Upper lobe of left lung (tissue), 6 donors: ENCODE measurements at regions not wholly inside any gene's neighbourhood (a gene's known extent, or its start where the extent isn't known, plus 50 kb on each side); places are given as distances from the start of the nearest gene placed in this dataset.

ENCODE experiments used
- ATAC-seq, 2 donors: fragments of 200-7000 bp; cut with Tn5 transposase; one replicate each; pipeline ENCODE4 v1.9.1; 2022; ENCODE audit warnings: mild to moderate bottlenecking in 2 of 2, moderate library complexity in 2 of 2; ENCODE audit not compliant: low FRiP score in 2 of 2
- DNase-seq, 2 donors: peaks; one replicate each; pipeline ENCODE4 v3.0.0-alpha.2; 2019 to 2020
- H3K27ac ChIP-seq, 4 donors: fragments of 200-600 bp; sonication (generic); one replicate each; pipeline ENCODE4 v1.5.1; 2016 to 2019
- H3K27me3 ChIP-seq, 4 donors: fragments of 200-600 bp; sonication (generic); one replicate each; pipeline ENCODE4 v1.5.1; 2017 to 2019
- H3K36me3 ChIP-seq, 4 donors: fragments of 200-600 bp; sonication (generic); one replicate each; pipeline ENCODE4 v1.5.1; 2016 to 2019
- H3K4me1 ChIP-seq, 4 donors: fragments of 200-600 bp; sonication (generic); one replicate each; pipeline ENCODE4 v1.5.1; 2018 to 2019
- H3K4me3 ChIP-seq, 4 donors: fragments of 200-600 bp; sonication (generic); one replicate each; pipeline ENCODE4 v1.5.1; 2017 to 2019; ENCODE audit warnings: mild to moderate bottlenecking in 2 of 4, moderate library complexity in 1 of 4
- H3K9me3 ChIP-seq, 4 donors: fragments of 200-600 bp; sonication (generic); one replicate each; pipeline ENCODE4 v1.5.1; 2018 to 2019
- CTCF ChIP-seq, 6 experiments: fragments of 450-650 bp in 4 of 6; fragments of 200-600 bp in 2 of 6; sonication (generic) in 2 of 6; IDR thresholded peaks; one replicate each; pipeline ENCODE4 v1.5.1; 2016 to 2019; ENCODE audit warnings: antibody characterized with exemption in 6 of 6
- EP300 ChIP-seq, 4 donors: sonication (generic); formaldehyde crosslinking; IDR thresholded peaks; one replicate each; pipeline ENCODE4 v1.5.1; 2017; ENCODE audit warnings: antibody characterized with exemption in 4 of 4, control low read depth in 2 of 4
- POLR2A ChIP-seq, 4 donors: fragments of 450-650 bp; IDR thresholded peaks; one replicate each; pipeline ENCODE4 v1.5.1; 2016 to 2017; ENCODE audit warnings: antibody characterized with exemption in 4 of 4, mild to moderate bottlenecking in 2 of 4
- POLR2AphosphoS5 ChIP-seq, 2 donors: sonication (generic); formaldehyde crosslinking; IDR thresholded peaks; one replicate each; pipeline ENCODE4 v1.5.1; 2017; ENCODE audit warnings: antibody characterized with exemption in 2 of 2
- WGBS, 2 donors: methylation state at CpG; one replicate each; pipeline ENCODE4 v1.1.5; 2017 to 2018; 5-methylcytosine and 5-hydroxymethylcytosine counted together
- donor health status: DM: no; HTN: no; CAD: no; lungs with moderate emphysema.
- donor health status: DM: no; HTN: yes; CAD: no; lungs with severe emphysema.

GRCh38 chr12:92640691-92641090, 62.1 kb upstream of the PLEKHG7 start:
- Histone ChIP-seq H3K4me3 (no peak overlapping the region), H3K27ac (no peak overlapping the region), H3K4me1 (no peaks in the 10 kb centered on the region), H3K9me3 (no peaks in the 10 kb centered on the region), H3K27me3 (no peaks in the 10 kb centered on the region), H3K36me3 (no peaks in the 10 kb centered on the region)
- DNase-seq (no peak), ATAC-seq (no peak)
- TF ChIP-seq POLR2AphosphoS5 (IDR thresholded peaks at IDR 0.05) = no peak
- no peak for TF ChIP-seq CTCF (IDR thresholded peaks at IDR 0.05)
- TF ChIP-seq POLR2A (IDR thresholded peaks at IDR 0.05) = no peak
- TF ChIP-seq EP300 (IDR thresholded peaks at IDR 0.05) = no peak

- no peak overlapping the region for H3K27ac ChIP-seq
- TF ChIP-seq POLR2AphosphoS5 (IDR thresholded peaks at IDR 0.05) (no peak), CTCF (IDR thresholded peaks at IDR 0.05) (no peak), EP300 (IDR thresholded peaks at IDR 0.05) (no peak), POLR2A (IDR thresholded peaks at IDR 0.05) (no peak)
- no peak for DNase-seq
- no peaks in the 10 kb centered on the region for H3K36me3 ChIP-seq
- H3K27me3 ChIP-seq = no peaks in the 10 kb centered on the region
- no peak for ATAC-seq
- H3K4me3 ChIP-seq = no peak overlapping the region
- H3K4me1 ChIP-seq = no peaks in the 10 kb centered on the region
- H3K9me3 ChIP-seq = no peaks in the 10 kb centered on the region
These were observed 63.8 kb upstream of the PLEKHG7 start for GRCh38 chr12:92639017-92639416.

- no peak for ATAC-seq
- H3K4me3 ChIP-seq = no peak overlapping the region
- no peaks in the 10 kb centered on the region for H3K27me3 ChIP-seq
- WGBS, 2 donors = 89 to 91% methylated on average over 2 of the region's 2 CpGs
- H3K36me3 ChIP-seq = no peaks in the 10 kb centered on the region
- H3K27ac ChIP-seq = no peak overlapping the region
- no peaks in the 10 kb centered on the region for H3K9me3 ChIP-seq
- H3K4me1 ChIP-seq = peaks cover 0 to 2% (median 0%) of the 10 kb centered on the region in 4 donors
- DNase-seq = no peak
- TF ChIP-seq CTCF (IDR thresholded peaks at IDR 0.05) (no peak), POLR2AphosphoS5 (IDR thresholded peaks at IDR 0.05) (no peak), EP300 (IDR thresholded peaks at IDR 0.05) (no peak), POLR2A (IDR thresholded peaks at IDR 0.05) (no peak)
These were observed 68.1 kb upstream of the PLEKHG7 start for GRCh38 chr12:92634730-92635129.

- WGBS, 2 donors = 94 to 95% methylated on average over 6 of the region's 6 CpGs
- no peak for ATAC-seq
These were observed 68.6 kb upstream of the PLEKHG7 start for GRCh38 chr12:92634202-92634601.

More at GRCh38 chr12:92634202-92634601, 68.6 kb upstream of the PLEKHG7 start:
- H3K4me3 ChIP-seq = no peak overlapping the region
- no peaks in the 10 kb centered on the region for H3K36me3 ChIP-seq
- DNase-seq = no peak
- H3K27me3 ChIP-seq = no peaks in the 10 kb centered on the region
- H3K27ac ChIP-seq = no peak overlapping the region
- no peak for TF ChIP-seq CTCF (IDR thresholded peaks at IDR 0.05)
- H3K4me1 ChIP-seq = peaks cover 0 to 5% (median 2%) of the 10 kb centered on the region in 4 donors
- no peaks in the 10 kb centered on the region for H3K9me3 ChIP-seq
